IMR-90 (cell line): ENCODE measurements at regions not wholly inside any gene's neighbourhood (a gene's known extent, or its start where the extent isn't known, plus 50 kb on each side); places are given as distances from the start of the nearest gene placed in this dataset.

Experiments used
- ATAC-seq: fragments of 200-7000 bp; cut with Tn5 transposase; 2 replicates; pipeline ENCODE4 v1.9.1; 2020; ENCODE audit warnings: low read depth, mild to moderate bottlenecking, moderate library complexity
- BruUV-seq: library from RNA; stranded (reverse); fragments of 400-500 nt; replicated peaks from 2 replicates; lab custom pipeline; 2021; lab: Mats Ljungman, UMichigan
- CTCF ChIA-PET: fragments of 300-600 bp; formaldehyde crosslinking; extraction: SDS; loops from one replicate; lab custom pipeline; 2021; ENCODE audit warnings: antibody characterized with exemption; lab: Yijun Ruan, JAX
- POLR2A ChIA-PET: fragments of 300-600 bp; sonication (Branson Sonifier 250); formaldehyde crosslinking; loops from one replicate; lab custom pipeline; 2022; ENCODE audit warnings: antibody characterized with exemption; ENCODE audit not compliant: unreplicated experiment; lab: Charles Lee
- DNase-seq: peaks from one replicate; pipeline ENCODE4 v3.0.0; 2013
- H2AFZ ChIP-seq: replicated peaks from 2 replicates; pipeline ENCODE3; 2013; ENCODE audit warnings: low read length, mild to moderate bottlenecking; ENCODE audit not compliant: poor library complexity
- H2AK5ac ChIP-seq: 2 replicates; pipeline ENCODE4 v1.6.1; 2013; ENCODE audit warnings: low read depth, low read length, inconsistent platforms
- H2AK9ac ChIP-seq: replicated peaks from 2 replicates; pipeline ENCODE3; 2013; ENCODE audit warnings: mild to moderate bottlenecking, low read depth, low read length, moderate library complexity; ENCODE audit not compliant: poor library complexity
- H2BK120ac ChIP-seq: 2 replicates; pipeline ENCODE4 v1.6.1; 2013; ENCODE audit warnings: low read depth, low read length, inconsistent platforms
- H2BK15ac ChIP-seq: 3 replicates; pipeline ENCODE4 v1.6.1; 2013; ENCODE audit warnings: low read depth, low read length, inconsistent platforms
- H2BK20ac ChIP-seq: 2 replicates; pipeline ENCODE4 v1.6.1; 2013; ENCODE audit warnings: low read depth, mild to moderate bottlenecking, inconsistent platforms, low read length, moderate library complexity
- H2BK5ac ChIP-seq: 2 replicates; pipeline ENCODE4 v1.6.1; 2013; ENCODE audit warnings: mild to moderate bottlenecking, low read depth, low read length, inconsistent platforms; ENCODE audit not compliant: poor library complexity, severe bottlenecking
- H3K14ac ChIP-seq: replicated peaks from 2 replicates; pipeline ENCODE4 v1.6.1; 2013; ENCODE audit warnings: low read depth, low read length, inconsistent platforms
- H3K18ac ChIP-seq: 2 replicates; pipeline ENCODE4 v1.6.1; 2013; ENCODE audit warnings: low read depth, low read length, control low read depth
- H3K23ac ChIP-seq: 2 replicates; pipeline ENCODE4 v1.6.1; 2013; ENCODE audit warnings: low read depth, low read length, inconsistent platforms
- H3K27ac ChIP-seq: 2 replicates; pipeline ENCODE4 v1.5.1; 2013; ENCODE audit warnings: mild to moderate bottlenecking, control low read depth, low read length; ENCODE audit not compliant: insufficient read depth
- H3K27me3 ChIP-seq: 2 replicates; pipeline ENCODE4 v1.6.1; 2013; ENCODE audit warnings: low read length; ENCODE audit not compliant: control insufficient read depth, insufficient read depth
- H3K36me3 ChIP-seq: 2 replicates; pipeline ENCODE4 v1.6.1; 2013; ENCODE audit warnings: low read length, mixed read lengths; ENCODE audit not compliant: control insufficient read depth, insufficient read depth
- H3K4ac ChIP-seq: 2 replicates; pipeline ENCODE4 v1.6.1; 2013; ENCODE audit warnings: low read depth, low read length, inconsistent platforms
- H3K4me1 ChIP-seq: 2 replicates; pipeline ENCODE4 v1.6.1; 2013; ENCODE audit warnings: low read length, mixed read lengths; ENCODE audit not compliant: control insufficient read depth, insufficient read depth
- H3K4me2 ChIP-seq: 2 replicates; pipeline ENCODE4 v1.6.1; 2013; ENCODE audit warnings: low read depth, mild to moderate bottlenecking, control low read depth, low read length, moderate library complexity
- H3K4me3 ChIP-seq: 2 replicates; pipeline ENCODE4 v1.5.1; 2013; ENCODE audit warnings: low read depth, mild to moderate bottlenecking, control low read depth, low read length, moderate library complexity; ENCODE audit not compliant: insufficient read depth
- H3K56ac ChIP-seq: 2 replicates; pipeline ENCODE4 v1.6.1; 2013; ENCODE audit warnings: low read length, inconsistent platforms; ENCODE audit not compliant: insufficient read depth; ENCODE audit errors: extremely low read depth
- H3K79me1 ChIP-seq, 2 experiments: 2 replicates each; pipeline ENCODE4 v1.6.1; 2013; ENCODE audit warnings: low read length in 2 of 2, inconsistent platforms in 1 of 2, low read depth in 1 of 2
- H3K9ac ChIP-seq: 2 replicates; pipeline ENCODE4 v1.6.1; 2013; ENCODE audit warnings: low read depth, low read length, control low read depth
- H3K9me1 ChIP-seq: 2 replicates; pipeline ENCODE4 v1.6.1; 2013; ENCODE audit warnings: low read length, inconsistent platforms; ENCODE audit not compliant: insufficient read depth
- H3K9me3 ChIP-seq: 2 replicates; pipeline ENCODE4 v1.6.1; 2013; ENCODE audit warnings: low read length; ENCODE audit not compliant: control insufficient read depth, insufficient read depth
- H4K20me1 ChIP-seq: 2 replicates; pipeline ENCODE4 v1.6.1; 2013; ENCODE audit warnings: low read length, inconsistent platforms; ENCODE audit not compliant: insufficient read depth
- H4K5ac ChIP-seq: 2 replicates; pipeline ENCODE4 v1.6.1; 2013; ENCODE audit warnings: mild to moderate bottlenecking, low read depth, low read length, control low read depth
- H4K8ac ChIP-seq, 2 experiments: 2 replicates each; pipeline ENCODE4 v1.6.1; 2013; ENCODE audit warnings: low read depth in 2 of 2, low read length in 2 of 2, control low read depth in 1 of 2, inconsistent platforms in 1 of 2
- H4K91ac ChIP-seq: 2 replicates; pipeline ENCODE4 v1.6.1; 2013; ENCODE audit warnings: low read depth, low read length, inconsistent platforms; ENCODE audit not compliant: insufficient read depth
- BHLHE40 ChIP-seq: fragments of 150-350 bp; IDR thresholded peaks from 2 replicates; pipeline ENCODE4 v1.6.1; 2016; ENCODE audit warnings: mild to moderate bottlenecking, low read depth, low read length
- CEBPB ChIP-seq: IDR thresholded peaks from 2 replicates; pipeline ENCODE4 v1.6.1; 2012; ENCODE audit warnings: low read depth, low read length, improper control_type of control experiment
- CHD1 ChIP-seq: IDR thresholded peaks from 2 replicates; pipeline ENCODE4 v1.6.1; 2012; ENCODE audit warnings: low read depth, low read length, improper control_type of control experiment
- ELK1 ChIP-seq: fragments of 150-350 bp; IDR thresholded peaks from 2 replicates; pipeline ENCODE4 v1.6.1; 2016; ENCODE audit warnings: low read depth, mild to moderate bottlenecking, low read length, moderate library complexity, borderline replicate concordance
- FOS ChIP-seq: fragments of 150-350 bp; IDR thresholded peaks from 2 replicates; pipeline ENCODE4 v1.6.1; 2016; ENCODE audit warnings: low read depth, low read length
- MAZ ChIP-seq: IDR thresholded peaks from 2 replicates; pipeline ENCODE4 v1.6.1; 2012; ENCODE audit warnings: low read depth, mild to moderate bottlenecking, low read length, improper control_type of control experiment, moderate library complexity, borderline replicate concordance
- NFE2L2 ChIP-seq: fragments of 150-350 bp; IDR thresholded peaks from 2 replicates; pipeline ENCODE4 v1.6.1; 2016; ENCODE audit warnings: low read depth, mild to moderate bottlenecking, low read length
- POLR2A ChIP-seq: IDR thresholded peaks from 2 replicates; pipeline ENCODE4 v1.6.1; 2012; ENCODE audit warnings: mild to moderate bottlenecking, low read depth, low read length
- RCOR1 ChIP-seq: IDR thresholded peaks from 2 replicates; pipeline ENCODE4 v1.6.1; 2012; ENCODE audit warnings: mild to moderate bottlenecking, low read length, improper control_type of control experiment; ENCODE audit not compliant: insufficient replicate concordance
- RFX5 ChIP-seq: IDR thresholded peaks from 2 replicates; pipeline ENCODE4 v1.8.0; 2012; ENCODE audit warnings: low read depth, mild to moderate bottlenecking, low read length, moderate library complexity
- SMC3 ChIP-seq: fragments of 150-350 bp; IDR thresholded peaks from 2 replicates; pipeline ENCODE4 v1.6.1; 2016; ENCODE audit warnings: low read depth, mild to moderate bottlenecking, antibody characterized with exemption, low read length, moderate library complexity
- USF2 ChIP-seq: fragments of 150-350 bp; IDR thresholded peaks from 2 replicates; pipeline ENCODE4 v1.6.1; 2017; ENCODE audit warnings: mild to moderate bottlenecking, antibody characterized with exemption, low read length, low read depth
- WGBS, 2 experiments: methylation state at CpG; one replicate each; pipeline versions ENCODE4 v1.1.5 to v1.1.7; 2013; ENCODE audit warnings: missing lambda C conversion rate in 2 of 2; ENCODE audit not compliant: insufficient read length in 1 of 2; ENCODE audit errors: extremely low coverage in 2 of 2; 5-methylcytosine and 5-hydroxymethylcytosine counted together
- dilution Hi-C: fragments of 300-500 bp; cut with HindIII; formaldehyde crosslinking; loops from one replicate; pipeline ENCODE4 v1.14.3; 2018; ENCODE audit warnings: low sequenced_read_pairs; ENCODE audit not compliant: unreplicated experiment
- in situ Hi-C: fragments of 300-500 bp; cut with MboI; formaldehyde crosslinking; loops from 3 replicates; pipeline ENCODE4 v1.14.3; 2019; ENCODE audit warnings: low sequenced_read_pairs, inconsistent platforms, mixed read lengths
- intact Hi-C: fragments of 100-400 bp; cut with micrococcal nuclease; formaldehyde crosslinking; loops from 2 replicates; pipeline ENCODE4 v1.10.0; 2022
- TF ChIP-seq, protein P1 (sequence below): conservative IDR thresholded peaks from 2 replicates; pipeline ENCODE4 v1.5.1; 2012; ENCODE audit warnings: mild to moderate bottlenecking, low read depth, low read length, improper control_type of control experiment

- H2BK5ac ChIP-seq = no peak overlapping the region
- no peaks in the 10 kb centered on the region for H3K9me1 ChIP-seq
- H3K14ac ChIP-seq = no peak overlapping the region
- no peak overlapping the region for H3K4me3 ChIP-seq
- H2AK9ac ChIP-seq = no peak overlapping the region
- H3K27me3 ChIP-seq = no peaks in the 10 kb centered on the region; the same call in 1 of the 2 replicates
- dilution Hi-C loops = no loop called here
- ChIA-PET CTCF (interaction anchor here (0.6 to 1.4 kb wide), 2 partner anchors 10 to 1759 kb away, joined by 3 to 4 read pairs; no protein-coding TSS in a partner anchor), POLR2A (no interaction called here)
- BruUV-seq = no TSS peak
- H3K4ac ChIP-seq = no peak overlapping the region
- H3K9me3 ChIP-seq = no peaks in the 10 kb centered on the region
- H2BK120ac ChIP-seq = no peak overlapping the region
- H3K36me3 ChIP-seq = no peaks in the 10 kb centered on the region
- TF ChIP-seq FOS (no peak), SMC3 (no peak), CEBPB (no peak), ELK1 (no peak), BHLHE40 (no peak), POLR2A (no peak), RCOR1 (no peak), RFX5 (no peak), USF2 (no peak), NFE2L2 (no peak), MAZ (no peak), CHD1 (no peak)
- TF ChIP-seq, protein P1, sequence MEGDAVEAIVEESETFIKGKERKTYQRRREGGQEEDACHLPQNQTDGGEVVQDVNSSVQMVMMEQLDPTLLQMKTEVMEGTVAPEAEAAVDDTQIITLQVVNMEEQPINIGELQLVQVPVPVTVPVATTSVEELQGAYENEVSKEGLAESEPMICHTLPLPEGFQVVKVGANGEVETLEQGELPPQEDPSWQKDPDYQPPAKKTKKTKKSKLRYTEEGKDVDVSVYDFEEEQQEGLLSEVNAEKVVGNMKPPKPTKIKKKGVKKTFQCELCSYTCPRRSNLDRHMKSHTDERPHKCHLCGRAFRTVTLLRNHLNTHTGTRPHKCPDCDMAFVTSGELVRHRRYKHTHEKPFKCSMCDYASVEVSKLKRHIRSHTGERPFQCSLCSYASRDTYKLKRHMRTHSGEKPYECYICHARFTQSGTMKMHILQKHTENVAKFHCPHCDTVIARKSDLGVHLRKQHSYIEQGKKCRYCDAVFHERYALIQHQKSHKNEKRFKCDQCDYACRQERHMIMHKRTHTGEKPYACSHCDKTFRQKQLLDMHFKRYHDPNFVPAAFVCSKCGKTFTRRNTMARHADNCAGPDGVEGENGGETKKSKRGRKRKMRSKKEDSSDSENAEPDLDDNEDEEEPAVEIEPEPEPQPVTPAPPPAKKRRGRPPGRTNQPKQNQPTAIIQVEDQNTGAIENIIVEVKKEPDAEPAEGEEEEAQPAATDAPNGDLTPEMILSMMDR = no peak
- in situ Hi-C loops = no loop called here
- H4K8ac ChIP-seq = no peak overlapping the region
- no peak overlapping the region for H3K23ac ChIP-seq
- no peaks in the 10 kb centered on the region for H3K79me1 ChIP-seq
- H2AK5ac ChIP-seq = no peak overlapping the region
- no peak overlapping the region for H3K9ac ChIP-seq
- H2BK15ac ChIP-seq = no peak overlapping the region
- no peak for DNase-seq
- no peak overlapping the region for H2AFZ ChIP-seq
- H4K20me1 ChIP-seq = no peaks in the 10 kb centered on the region
- WGBS, 2 experiments = no CpG with 5 or more reads among the region's 1 CpG
- no peak overlapping the region for H4K5ac ChIP-seq
- no peak for ATAC-seq
- H2BK20ac ChIP-seq = no peak overlapping the region
- no peak overlapping the region for H3K4me2 ChIP-seq
- no peak overlapping the region for H3K18ac ChIP-seq
- no peaks in the 10 kb centered on the region for H3K4me1 ChIP-seq
- no peak overlapping the region for H4K91ac ChIP-seq
- H3K27ac ChIP-seq = no peak overlapping the region
- H3K56ac ChIP-seq = no peak overlapping the region
- intact Hi-C loops = no loop called here
Observed at GRCh38 chr1:55348356-55348755, 133.2 kb upstream of the USP24 start.
